ENCODE measurements at regions not wholly inside any gene's neighbourhood (a gene's known extent, or its start where the extent isn't known, plus 50 kb on each side); places are given as distances from the start of the nearest gene placed in this dataset.
"Not testable (repeated sequence)": the region's sequence is repeated elsewhere in the genome, so short reads cannot be mapped to it uniquely, and the experiment has no call there.

GRCh38 chr1:219347376-219347775, 173.7 kb downstream of the LYPLAL1 start:
- no peak for DNase-seq

GRCh38 chr1:219345953-219346352, 172.3 kb downstream of the LYPLAL1 start:
- DNase-seq: no peak

- no peak for DNase-seq
These were observed 169.2 kb downstream of the LYPLAL1 start for GRCh38 chr1:219342836-219343235.

- no peak for DNase-seq
These were observed 167.1 kb downstream of the LYPLAL1 start for GRCh38 chr1:219340796-219341195.

- no peak for DNase-seq
These were observed 165.8 kb downstream of the LYPLAL1 start for GRCh38 chr1:219339466-219339865.

- DNase-seq: no peak
These were observed 163.9 kb downstream of the LYPLAL1 start for GRCh38 chr1:219337588-219337987.

- no peak for DNase-seq
These were observed 159.9 kb downstream of the LYPLAL1 start for GRCh38 chr1:219333626-219334025.

- DNase-seq: no peak
These were observed 157.7 kb downstream of the LYPLAL1 start for GRCh38 chr1:219331424-219331823.

GRCh38 chr1:219330669-219331068, 157.0 kb downstream of the LYPLAL1 start:
- DNase-seq: no peak

GRCh38 chr1:219330001-219330400, 156.3 kb downstream of the LYPLAL1 start:
- no peak for DNase-seq

- no peak for DNase-seq
These were observed 155.9 kb downstream of the LYPLAL1 start for GRCh38 chr1:219329578-219329977.

- no peak for DNase-seq
These were observed 153.2 kb downstream of the LYPLAL1 start for GRCh38 chr1:219326843-219327242.

GRCh38 chr1:219325368-219325742, 151.7 kb downstream of the LYPLAL1 start:
- no peak for DNase-seq

GRCh38 chr1:219324629-219325367, 151.1 kb downstream of the LYPLAL1 start:
- DNase-seq: no peak

- DNase-seq: no peak
These were observed 150.5 kb downstream of the LYPLAL1 start for GRCh38 chr1:219324171-219324570.

- no peak for DNase-seq
These were observed 149.7 kb downstream of the LYPLAL1 start for GRCh38 chr1:219323426-219323825.

- DNase-seq: no peak
These were observed 149.1 kb downstream of the LYPLAL1 start for GRCh38 chr1:219322766-219323165.

GRCh38 chr1:219320563-219320962, 146.9 kb downstream of the LYPLAL1 start:
- not testable (repeated sequence) for DNase-seq

GRCh38 chr1:219318826-219319225, 145.1 kb downstream of the LYPLAL1 start:
- no peak for DNase-seq

- no peak for DNase-seq
These were observed 144.2 kb downstream of the LYPLAL1 start for GRCh38 chr1:219317762-219318353.

GRCh38 chr1:219316066-219316465, 142.4 kb downstream of the LYPLAL1 start:
- DNase-seq: no peak

- DNase-seq: no peak
These were observed 140.3 kb downstream of the LYPLAL1 start for GRCh38 chr1:219313961-219314360.

GRCh38 chr1:219312967-219313366, 139.3 kb downstream of the LYPLAL1 start:
- DNase-seq: no peak

GRCh38 chr1:219310181-219310728, 136.6 kb downstream of the LYPLAL1 start:
- no peak for DNase-seq
